Neutrophil (primary cell): ENCODE measurements at regions not wholly inside any gene's neighbourhood (a gene's known extent, or its start where the extent isn't known, plus 50 kb on each side); places are given as distances from the start of the nearest gene placed in this dataset.

Experiments used
- H3K27ac ChIP-seq: fragments of 200-600 bp; sonication (generic); 2 replicates; pipeline ENCODE4 v1.5.1; 2016; ENCODE audit warnings: mild to moderate bottlenecking, moderate library complexity
- H3K27me3 ChIP-seq: fragments of 200-600 bp; sonication (generic); 2 replicates; pipeline ENCODE4 v1.6.0; 2016; ENCODE audit warnings: mild to moderate bottlenecking
- H3K36me3 ChIP-seq: fragments of 200-600 bp; sonication (generic); 2 replicates; pipeline ENCODE4 v1.5.1; 2017
- H3K4me1 ChIP-seq, 2 experiments: fragments of 200-600 bp in 1 of 2; sonication (generic) in 1 of 2; 1 replicate in 1 of 2; 2 replicates in 1 of 2; pipeline versions ENCODE4 v1.5.1 to v1.6.1; 2013 to 2016; ENCODE audit warnings: low read depth in 1 of 2, low read length in 1 of 2, mild to moderate bottlenecking in 1 of 2, moderate library complexity in 1 of 2; ENCODE audit not compliant: control insufficient read depth in 1 of 2, insufficient read depth in 1 of 2
- H3K4me3 ChIP-seq, 2 experiments: fragments of 200-600 bp in 1 of 2; sonication (generic) in 1 of 2; 1 replicate in 1 of 2; 2 replicates in 1 of 2; pipeline ENCODE4 v1.5.1; 2013 to 2016; ENCODE audit warnings: low read depth in 1 of 2, low read length in 1 of 2, mild to moderate bottlenecking in 1 of 2, moderate library complexity in 1 of 2
- H3K9me3 ChIP-seq: fragments of 200-600 bp; sonication (generic); 2 replicates; pipeline ENCODE4 v1.5.1; 2016
- CTCF ChIP-seq: fragments of 200-600 bp; sonication (generic); IDR thresholded peaks from 2 replicates; pipeline ENCODE4 v1.5.1; 2016; ENCODE audit warnings: antibody characterized with exemption

- Histone ChIP-seq H3K36me3 (no peaks in the 10 kb centered on the region), H3K4me1 (no peaks in the 10 kb centered on the region), H3K9me3 (no peaks in the 10 kb centered on the region), H3K4me3 (no peak overlapping the region), H3K27me3 (peaks cover 24% of the 10 kb centered on the region), H3K27ac (no peak overlapping the region)
- no peak for TF ChIP-seq CTCF
Observed at GRCh38 chr17:73772107-73772705, 128.0 kb upstream of the SDK2 start.

GRCh38 chr17:73773702-73774101 is 129.5 kb upstream of the SDK2 start:
- no peak overlapping the region for H3K4me3 ChIP-seq
- H3K27ac ChIP-seq: no peak overlapping the region
- H3K4me1 ChIP-seq: no peaks in the 10 kb centered on the region
- H3K27me3 ChIP-seq: peaks cover 24% of the 10 kb centered on the region
- no peaks in the 10 kb centered on the region for H3K9me3 ChIP-seq
- H3K36me3 ChIP-seq: no peaks in the 10 kb centered on the region
- TF ChIP-seq CTCF: no peak

GRCh38 chr17:73774852-73775251 is 130.6 kb upstream of the SDK2 start:
- Histone ChIP-seq H3K9me3 (no peaks in the 10 kb centered on the region), H3K27me3 (peaks cover 24% of the 10 kb centered on the region), H3K4me3 (no peak overlapping the region), H3K36me3 (no peaks in the 10 kb centered on the region), H3K4me1 (no peaks in the 10 kb centered on the region), H3K27ac (no peak overlapping the region)
- no peak for TF ChIP-seq CTCF

- H3K4me3 ChIP-seq: no peak overlapping the region
- H3K4me1 ChIP-seq: no peaks in the 10 kb centered on the region
- TF ChIP-seq CTCF: no peak
- no peaks in the 10 kb centered on the region for H3K9me3 ChIP-seq
- H3K27me3 ChIP-seq: peaks cover 13% of the 10 kb centered on the region
- no peak overlapping the region for H3K27ac ChIP-seq
- no peaks in the 10 kb centered on the region for H3K36me3 ChIP-seq
Observed at GRCh38 chr17:73776351-73777130, 132.3 kb upstream of the SDK2 start.

GRCh38 chr17:73777131-73777449 is 132.8 kb upstream of the SDK2 start:
- Histone ChIP-seq H3K27me3 (peaks cover 18% of the 10 kb centered on the region), H3K4me1 (no peaks in the 10 kb centered on the region), H3K4me3 (no peak overlapping the region), H3K27ac (no peak overlapping the region), H3K9me3 (no peaks in the 10 kb centered on the region), H3K36me3 (no peaks in the 10 kb centered on the region)
- no peak for TF ChIP-seq CTCF
